ENCODE measurements at regions not wholly inside any gene's neighbourhood (a gene's known extent, or its start where the extent isn't known, plus 50 kb on each side); places are given as distances from the start of the nearest gene placed in this dataset.

GRCh38 chr5:121624035-121624434 lies 227.6 kb upstream of the FTMT start:
- TF ChIP-seq CTCF (IDR thresholded peaks at IDR 0.05) = no peak
- no peak for TF ChIP-seq POLR2AphosphoS5 (IDR thresholded peaks at IDR 0.05)
- no peak for TF ChIP-seq POLR2A (IDR thresholded peaks at IDR 0.05)
- TF ChIP-seq EP300 (IDR thresholded peaks at IDR 0.05) = no peak
